T-helper 1 cell (primary cell): ENCODE measurements at regions not wholly inside any gene's neighbourhood (a gene's known extent, or its start where the extent isn't known, plus 50 kb on each side); places are given as distances from the start of the nearest gene placed in this dataset.

ENCODE experiments used
- DNase-seq, 5 donors: peaks; one replicate each; pipeline ENCODE4 v3.0.0-alpha.2; 2012 to 2020

GRCh38 chr2:45300026-45300750 lies 290.9 kb upstream of the SIX2 start:
- DNase-seq, result no peak

- DNase-seq, result no peak
Measured at GRCh38 chr2:45299361-45299760, 290.1 kb upstream of the SIX2 start.

GRCh38 chr2:45293182-45293581 lies 283.9 kb upstream of the SIX2 start:
- no peak for DNase-seq

- no peak for DNase-seq
Measured at GRCh38 chr2:45291296-45291701, 282.0 kb upstream of the SIX2 start.

DNA sequence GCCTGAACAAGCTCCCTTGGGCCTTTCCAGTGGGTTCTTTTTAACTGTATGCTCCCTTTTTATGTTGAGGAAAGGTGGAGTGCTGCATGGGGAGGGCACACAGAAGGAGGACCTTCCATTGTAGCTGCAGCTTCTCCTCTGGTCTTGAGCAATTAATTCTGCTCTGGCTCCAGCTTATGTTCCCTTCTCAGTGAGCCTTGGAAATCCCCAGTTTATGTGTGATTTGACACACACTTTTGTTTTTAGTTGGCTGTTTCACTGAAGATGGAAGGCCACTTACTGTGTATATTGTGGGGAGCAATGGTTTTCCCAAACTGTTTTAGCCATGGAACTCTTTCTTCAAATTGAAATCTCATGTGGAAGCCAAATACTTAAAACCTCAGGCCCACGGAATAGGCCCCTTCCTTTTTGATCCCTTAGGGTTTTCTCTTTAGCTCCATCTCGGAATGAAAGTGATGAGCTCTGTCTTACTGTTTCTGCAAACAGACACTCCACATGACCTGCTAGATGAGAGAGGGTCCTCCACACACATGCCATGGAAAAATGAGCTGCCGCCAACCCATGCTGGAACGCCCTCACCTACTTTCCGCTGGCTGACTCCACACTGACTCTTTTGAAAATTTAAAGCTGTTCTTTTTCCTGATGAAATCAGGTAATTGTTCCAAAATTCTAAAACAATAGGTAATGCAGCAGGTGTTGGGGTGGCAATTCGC lies 280.9 kb upstream of the SIX2 start:
- DNase-seq, result no peak

GRCh38 chr2:45288532-45289417 lies 279.5 kb upstream of the SIX2 start:
- no peak for DNase-seq

DNA sequence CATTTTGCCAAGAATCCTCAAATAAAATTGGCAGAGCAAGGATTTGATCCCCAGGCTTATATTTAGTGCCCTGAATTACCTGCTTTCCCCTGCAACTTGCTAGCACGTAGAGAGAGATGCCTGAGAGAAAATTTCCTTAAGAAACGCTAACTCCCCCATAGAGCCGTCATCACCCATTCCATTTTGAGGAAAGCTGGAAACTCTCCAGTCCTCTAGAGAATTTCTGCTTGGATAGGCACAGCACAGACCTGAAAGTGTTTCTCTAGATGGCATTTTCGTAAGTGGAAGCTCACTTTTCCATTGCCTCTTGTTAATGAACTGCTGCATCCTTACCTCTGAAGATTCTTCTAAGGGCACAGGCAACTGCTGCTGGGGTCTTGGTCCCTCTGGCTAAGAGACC lies 277.8 kb upstream of the SIX2 start:
- no peak for DNase-seq

DNA sequence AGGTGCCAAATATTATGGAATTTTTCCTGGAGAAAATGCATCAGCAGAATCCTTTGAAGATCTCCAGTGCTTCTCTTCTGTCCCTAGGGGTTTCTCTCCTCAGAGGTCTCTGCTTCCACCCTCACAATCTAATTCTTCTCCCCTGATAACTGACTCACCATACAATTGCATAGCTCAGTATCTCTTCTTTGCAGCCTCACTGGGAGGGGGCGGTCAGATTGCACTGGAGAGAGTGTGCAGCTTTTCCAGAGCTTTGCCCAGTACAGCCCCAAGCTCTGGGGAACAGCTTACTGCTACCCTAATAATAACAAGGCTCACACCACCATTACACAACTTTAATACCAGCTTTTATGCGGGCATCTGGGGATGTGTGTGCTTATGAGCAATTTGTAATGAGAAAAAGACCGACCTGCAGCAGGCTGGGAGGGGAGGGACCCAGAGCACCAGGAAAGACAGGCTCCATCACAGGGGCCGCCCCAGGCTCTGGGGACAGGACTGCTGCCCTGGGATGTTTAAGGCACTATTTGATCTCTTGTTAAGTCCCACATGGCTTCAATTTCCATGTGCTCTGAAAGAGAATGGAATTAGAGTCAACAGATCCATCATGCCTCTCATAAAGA lies 276.6 kb upstream of the SIX2 start:
- DNase-seq, result no peak

DNA sequence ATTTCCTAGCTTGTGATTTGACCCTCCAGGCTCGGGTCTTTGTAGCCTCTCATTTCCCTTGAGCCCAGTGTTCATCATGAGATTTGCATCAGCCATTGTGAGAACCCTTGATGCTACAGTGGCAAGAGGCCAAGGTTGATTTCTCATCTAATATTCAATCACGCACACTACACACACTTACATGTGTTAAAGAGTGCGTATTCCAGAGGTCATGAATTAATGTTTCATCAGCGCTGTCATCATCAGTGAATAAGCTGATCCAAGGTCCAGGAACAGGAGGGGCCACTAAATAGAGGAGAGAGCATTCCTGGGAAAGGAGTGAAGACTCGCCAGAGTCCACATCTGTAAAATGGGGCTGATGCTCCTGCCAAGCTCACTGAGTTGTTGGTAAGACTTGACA lies 276.1 kb upstream of the SIX2 start:
- DNase-seq, result no peak

DNA sequence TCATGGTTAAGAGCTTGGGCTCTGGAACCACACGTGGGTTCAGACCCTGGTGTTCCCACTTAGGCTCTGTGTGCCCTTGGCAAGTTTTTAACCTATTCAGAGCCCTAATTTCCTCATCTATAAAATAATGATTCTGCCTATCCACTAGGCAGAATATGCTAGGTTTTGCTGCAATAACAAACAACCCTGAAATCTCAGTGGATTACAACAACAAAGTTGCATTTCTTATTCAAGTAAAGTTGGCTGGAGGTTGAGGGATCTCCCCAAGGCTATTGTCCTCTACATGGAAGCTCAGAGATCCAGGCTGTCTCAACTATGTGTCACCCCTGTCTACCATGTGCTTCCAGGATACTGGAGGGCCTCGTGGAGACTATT lies 275.4 kb upstream of the SIX2 start:
- DNase-seq, result no peak

GRCh38 chr2:45283764-45284620 lies 274.7 kb upstream of the SIX2 start:
- DNase-seq, result no peak

- no peak for DNase-seq
Measured at GRCh38 chr2:45282646-45283045, 273.4 kb upstream of the SIX2 start.

DNA sequence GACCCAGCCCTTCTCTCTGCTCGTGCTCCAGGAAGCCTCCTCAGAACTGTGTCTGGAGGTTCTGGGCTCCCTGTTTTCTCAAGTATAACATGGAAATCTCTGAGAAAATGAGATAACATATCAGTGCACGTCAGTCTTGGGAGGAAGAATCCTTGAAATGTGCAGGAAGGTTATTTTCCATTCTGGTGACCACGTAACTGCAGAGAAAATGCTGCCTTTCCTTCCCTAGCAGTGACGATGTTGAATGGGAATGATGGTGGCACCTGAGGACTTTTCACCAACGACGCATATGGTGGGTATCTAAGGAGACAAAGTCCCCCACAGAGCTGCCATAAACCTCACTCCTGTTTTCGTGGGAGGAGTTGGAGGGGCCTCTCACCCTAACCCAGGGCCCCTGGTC lies 272.1 kb upstream of the SIX2 start:
- DNase-seq, result no peak

- DNase-seq, result no peak
Measured at GRCh38 chr2:45280794-45281193, 271.5 kb upstream of the SIX2 start.

GRCh38 chr2:45279356-45279755 lies 270.1 kb upstream of the SIX2 start:
- no peak for DNase-seq

DNA sequence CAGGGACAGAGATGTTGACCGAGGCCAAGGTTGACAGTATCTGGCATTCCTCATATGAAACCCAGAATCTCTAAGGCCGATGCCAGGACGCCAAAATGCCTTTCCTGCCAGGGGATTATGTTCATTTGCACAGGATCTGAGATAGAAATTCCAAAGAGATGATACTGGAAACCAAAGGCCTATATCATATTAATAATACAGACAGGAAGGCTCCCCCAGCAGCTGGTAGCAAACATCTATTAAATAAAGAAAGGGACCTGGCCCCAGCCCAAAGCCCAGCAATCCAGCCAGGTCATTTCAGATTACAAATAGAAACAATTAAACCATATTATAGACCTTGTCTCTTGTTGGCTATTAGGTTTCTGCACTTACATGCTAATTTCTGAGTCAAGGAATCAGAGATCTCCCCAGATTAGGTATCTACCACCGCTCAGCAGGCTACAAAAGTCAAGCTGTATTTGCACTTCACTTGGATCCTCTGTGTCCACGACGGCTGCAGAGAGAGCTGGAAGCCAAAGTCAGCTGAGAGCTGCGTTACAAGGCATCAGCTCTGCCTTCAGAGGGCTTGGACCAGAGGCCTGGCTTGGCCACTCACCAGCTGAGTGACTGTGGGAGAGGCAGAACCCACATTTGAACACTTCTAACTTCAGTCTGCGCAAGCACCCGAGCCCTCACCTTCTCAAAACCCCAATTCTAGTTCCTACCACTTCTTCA lies 269.3 kb upstream of the SIX2 start:
- no peak for DNase-seq

DNA sequence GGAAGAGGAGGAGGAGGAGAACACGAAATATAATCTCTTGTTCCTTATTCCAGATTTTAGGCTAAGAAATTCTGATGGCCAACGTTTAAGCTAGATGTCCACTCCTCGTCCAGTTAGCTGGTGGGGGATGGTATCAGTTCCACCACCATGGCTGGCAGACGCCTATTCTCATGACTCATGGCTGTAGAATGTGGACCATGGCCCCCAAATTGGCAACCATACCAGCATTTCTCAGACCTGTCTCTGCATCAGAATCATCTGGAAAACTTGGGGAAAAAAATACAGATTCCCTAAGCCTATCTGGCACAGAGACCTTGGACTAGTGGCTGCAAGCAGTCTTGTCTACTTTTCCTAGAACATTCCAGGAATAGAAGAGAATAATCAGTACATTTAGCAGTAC lies 267.7 kb upstream of the SIX2 start:
- no peak for DNase-seq

DNA sequence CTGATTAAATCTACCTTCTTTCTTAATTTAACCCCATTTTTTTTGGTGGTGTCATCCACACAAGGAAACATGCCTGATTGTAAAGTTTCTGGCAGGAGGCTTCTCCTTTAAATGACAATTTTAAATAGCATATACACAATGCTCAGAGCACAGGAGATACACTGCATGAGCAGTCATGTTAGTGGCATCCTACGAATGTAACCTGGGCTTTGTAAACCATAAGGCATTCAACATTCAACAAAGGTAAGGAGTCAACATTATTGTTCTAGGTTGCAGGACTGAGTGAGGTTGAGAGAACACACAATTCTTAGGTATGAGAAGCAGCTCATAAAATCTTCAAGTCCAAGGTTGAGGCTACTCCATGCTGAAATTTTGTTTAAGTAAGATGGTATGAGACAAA lies 266.6 kb upstream of the SIX2 start:
- no peak for DNase-seq

- no peak for DNase-seq
Measured at GRCh38 chr2:45275242-45275805, 266.1 kb upstream of the SIX2 start.

DNA sequence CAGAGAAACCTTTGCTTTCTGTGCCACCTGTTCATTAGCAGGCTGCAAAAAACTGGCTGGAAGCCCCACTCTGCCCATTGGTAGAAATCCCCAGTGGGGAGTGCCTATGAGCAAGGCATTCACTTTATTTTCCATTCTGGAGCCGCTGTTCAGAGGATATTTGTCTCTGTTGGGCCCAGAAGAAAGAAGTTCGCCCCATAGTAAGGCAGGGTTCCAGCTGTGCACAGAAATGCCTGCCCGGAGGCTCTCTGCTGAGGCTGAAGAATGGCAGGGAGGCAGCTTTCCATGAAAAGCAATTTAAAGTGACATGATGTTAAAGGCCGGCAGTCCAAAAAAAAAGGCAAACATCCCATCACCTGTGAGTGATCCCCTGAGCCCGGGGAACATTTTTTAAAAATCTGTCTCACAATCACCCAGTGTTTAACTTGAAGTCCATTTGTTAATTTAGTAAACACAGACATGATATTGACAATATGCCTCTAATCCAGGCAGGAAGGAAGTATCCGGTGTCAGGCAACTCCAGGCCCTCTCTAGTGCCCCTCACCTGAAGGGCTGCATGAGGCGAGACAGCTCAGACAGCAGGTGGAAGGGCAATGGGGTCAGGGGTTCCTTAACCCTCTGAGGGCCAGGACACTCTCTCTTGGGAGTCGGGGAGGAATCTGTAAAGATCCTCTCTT lies 265.1 kb upstream of the SIX2 start:
- no peak for DNase-seq
